ENCODE measurements at regions not wholly inside any gene's neighbourhood (a gene's known extent, or its start where the extent isn't known, plus 50 kb on each side); places are given as distances from the start of the nearest gene placed in this dataset.
A peak's percentile ranks its signal among the peaks of the same experiment; 100 is the strongest.
"Not testable (repeated sequence)": the region's sequence is repeated elsewhere in the genome, so short reads cannot be mapped to it uniquely, and the experiment has no call there.

- not testable (repeated sequence) for H3K27me3 Mint-ChIP-seq (ENCODE audit: unreplicated experiment); H3K4me1 Mint-ChIP-seq (ENCODE audit: low read depth, unreplicated experiment); H3K4me3 Mint-ChIP-seq (ENCODE audit: unreplicated experiment); H3K27ac Mint-ChIP-seq (ENCODE audit: unreplicated experiment); DNase-seq
- H3K36me3 Mint-ChIP-seq (ENCODE audit: unreplicated experiment): peaks cover 21% of the 10 kb centered on the region
- peaks cover 29% of the 10 kb centered on the region for H3K9me3 Mint-ChIP-seq (ENCODE audit: unreplicated experiment)
These were observed 195.8 kb upstream of the TPTE start for GRCh38 chr21:10325546-10325945.

- H3K4me1 Mint-ChIP-seq (ENCODE audit: low read depth, unreplicated experiment); H3K27ac Mint-ChIP-seq (ENCODE audit: unreplicated experiment); H3K27me3 Mint-ChIP-seq (ENCODE audit: unreplicated experiment); DNase-seq; H3K4me3 Mint-ChIP-seq (ENCODE audit: unreplicated experiment): not testable (repeated sequence)
- H3K9me3 Mint-ChIP-seq (ENCODE audit: unreplicated experiment): peaks cover 35% of the 10 kb centered on the region
- peaks cover 27% of the 10 kb centered on the region for H3K36me3 Mint-ChIP-seq (ENCODE audit: unreplicated experiment)
These were observed 195.2 kb upstream of the TPTE start for GRCh38 chr21:10326146-10326545.

GRCh38 chr21:10328646-10329045 lies 192.7 kb upstream of the TPTE start:
- Mint-ChIP-seq H3K9me3 (ENCODE audit: unreplicated experiment) (peaks cover 48% of the 10 kb centered on the region), H3K36me3 (ENCODE audit: unreplicated experiment) (peaks cover 35% of the 10 kb centered on the region)
- not testable (repeated sequence) for DNase-seq

GRCh38 chr21:10330641-10331119 lies 190.7 kb upstream of the TPTE start:
- not testable (repeated sequence) for DNase-seq; H3K27ac Mint-ChIP-seq (ENCODE audit: unreplicated experiment); H3K4me3 Mint-ChIP-seq (ENCODE audit: unreplicated experiment); H3K4me1 Mint-ChIP-seq (ENCODE audit: low read depth, unreplicated experiment); H3K27me3 Mint-ChIP-seq (ENCODE audit: unreplicated experiment)
- Mint-ChIP-seq H3K9me3 (ENCODE audit: unreplicated experiment) (peaks cover 48% of the 10 kb centered on the region), H3K36me3 (ENCODE audit: unreplicated experiment) (peaks cover 32% of the 10 kb centered on the region)

More at GRCh38 chr21:10328646-10329045, 192.7 kb upstream of the TPTE start:
- not testable (repeated sequence) for H3K27ac Mint-ChIP-seq (ENCODE audit: unreplicated experiment); H3K4me3 Mint-ChIP-seq (ENCODE audit: unreplicated experiment); H3K27me3 Mint-ChIP-seq (ENCODE audit: unreplicated experiment); H3K4me1 Mint-ChIP-seq (ENCODE audit: low read depth, unreplicated experiment)

GRCh38 chr21:10331134-10331533 lies 190.2 kb upstream of the TPTE start:
- H3K36me3 Mint-ChIP-seq (ENCODE audit: unreplicated experiment): peaks cover 30% of the 10 kb centered on the region

GRCh38 chr21:10332935-10333334 lies 188.4 kb upstream of the TPTE start:
- not testable (repeated sequence) for H3K4me3 Mint-ChIP-seq (ENCODE audit: unreplicated experiment); H3K27me3 Mint-ChIP-seq (ENCODE audit: unreplicated experiment); DNase-seq; H3K27ac Mint-ChIP-seq (ENCODE audit: unreplicated experiment); H3K4me1 Mint-ChIP-seq (ENCODE audit: low read depth, unreplicated experiment)
- H3K9me3 Mint-ChIP-seq (ENCODE audit: unreplicated experiment): peaks cover 50% of the 10 kb centered on the region
- H3K36me3 Mint-ChIP-seq (ENCODE audit: unreplicated experiment): peaks cover 36% of the 10 kb centered on the region

More at GRCh38 chr21:10331134-10331533, 190.2 kb upstream of the TPTE start:
- not testable (repeated sequence) for H3K27me3 Mint-ChIP-seq (ENCODE audit: unreplicated experiment); H3K27ac Mint-ChIP-seq (ENCODE audit: unreplicated experiment); H3K4me3 Mint-ChIP-seq (ENCODE audit: unreplicated experiment); H3K4me1 Mint-ChIP-seq (ENCODE audit: low read depth, unreplicated experiment); DNase-seq
- peaks cover 49% of the 10 kb centered on the region for H3K9me3 Mint-ChIP-seq (ENCODE audit: unreplicated experiment)

- not testable (repeated sequence) for H3K27me3 Mint-ChIP-seq (ENCODE audit: unreplicated experiment); H3K4me3 Mint-ChIP-seq (ENCODE audit: unreplicated experiment); DNase-seq; H3K27ac Mint-ChIP-seq (ENCODE audit: unreplicated experiment); H3K4me1 Mint-ChIP-seq (ENCODE audit: low read depth, unreplicated experiment)
- Mint-ChIP-seq H3K9me3 (ENCODE audit: unreplicated experiment) (peaks cover 51% of the 10 kb centered on the region), H3K36me3 (ENCODE audit: unreplicated experiment) (peaks cover 27% of the 10 kb centered on the region)
These were observed 187.0 kb upstream of the TPTE start for GRCh38 chr21:10334391-10334790.

GRCh38 chr21:10342261-10342956 lies 179.0 kb upstream of the TPTE start:
- H3K4me1 Mint-ChIP-seq (ENCODE audit: low read depth, unreplicated experiment); H3K27ac Mint-ChIP-seq (ENCODE audit: unreplicated experiment); DNase-seq; H3K4me3 Mint-ChIP-seq (ENCODE audit: unreplicated experiment): not testable (repeated sequence)
- H3K9me3 Mint-ChIP-seq (ENCODE audit: unreplicated experiment): peaks cover 48% of the 10 kb centered on the region
- peaks cover 14% of the 10 kb centered on the region for H3K27me3 Mint-ChIP-seq (ENCODE audit: unreplicated experiment)
- peaks cover 22% of the 10 kb centered on the region for H3K36me3 Mint-ChIP-seq (ENCODE audit: unreplicated experiment)

- DNase-seq; H3K4me1 Mint-ChIP-seq (ENCODE audit: low read depth, unreplicated experiment); H3K4me3 Mint-ChIP-seq (ENCODE audit: unreplicated experiment); H3K27ac Mint-ChIP-seq (ENCODE audit: unreplicated experiment): not testable (repeated sequence)
- Mint-ChIP-seq H3K36me3 (ENCODE audit: unreplicated experiment) (peaks cover 22% of the 10 kb centered on the region), H3K9me3 (ENCODE audit: unreplicated experiment) (peaks cover 56% of the 10 kb centered on the region), H3K27me3 (ENCODE audit: unreplicated experiment) (peaks cover 18% of the 10 kb centered on the region)
These were observed 178.0 kb upstream of the TPTE start for GRCh38 chr21:10343146-10343935.

- H3K27me3 Mint-ChIP-seq (ENCODE audit: unreplicated experiment): peaks cover 20% of the 10 kb centered on the region
- H3K27ac Mint-ChIP-seq (ENCODE audit: unreplicated experiment); H3K4me1 Mint-ChIP-seq (ENCODE audit: low read depth, unreplicated experiment); H3K4me3 Mint-ChIP-seq (ENCODE audit: unreplicated experiment); DNase-seq: not testable (repeated sequence)
- H3K9me3 Mint-ChIP-seq (ENCODE audit: unreplicated experiment): peaks cover 56% of the 10 kb centered on the region
- H3K36me3 Mint-ChIP-seq (ENCODE audit: unreplicated experiment): peaks cover 28% of the 10 kb centered on the region
These were observed 177.1 kb upstream of the TPTE start for GRCh38 chr21:10344266-10344665.

- not testable (repeated sequence) for H3K4me1 Mint-ChIP-seq (ENCODE audit: low read depth, unreplicated experiment); H3K4me3 Mint-ChIP-seq (ENCODE audit: unreplicated experiment); DNase-seq; H3K27ac Mint-ChIP-seq (ENCODE audit: unreplicated experiment)
- H3K36me3 Mint-ChIP-seq (ENCODE audit: unreplicated experiment): peaks cover 28% of the 10 kb centered on the region
- peaks cover 21% of the 10 kb centered on the region for H3K27me3 Mint-ChIP-seq (ENCODE audit: unreplicated experiment)
- peaks cover 52% of the 10 kb centered on the region for H3K9me3 Mint-ChIP-seq (ENCODE audit: unreplicated experiment)
These were observed 176.2 kb upstream of the TPTE start for GRCh38 chr21:10345178-10345612.

GRCh38 chr21:10346249-10346648 lies 175.1 kb upstream of the TPTE start:
- H3K27me3 Mint-ChIP-seq (ENCODE audit: unreplicated experiment): peaks cover 23% of the 10 kb centered on the region
- DNase-seq; H3K4me3 Mint-ChIP-seq (ENCODE audit: unreplicated experiment); H3K4me1 Mint-ChIP-seq (ENCODE audit: low read depth, unreplicated experiment): not testable (repeated sequence)
- H3K9me3 Mint-ChIP-seq (ENCODE audit: unreplicated experiment): peaks cover 50% of the 10 kb centered on the region
- H3K27ac Mint-ChIP-seq (ENCODE audit: unreplicated experiment): peak overlapping the region; percentile 9
- H3K36me3 Mint-ChIP-seq (ENCODE audit: unreplicated experiment): peaks cover 28% of the 10 kb centered on the region

Data from glutamatergic neuron (in vitro differentiated cells).